H1 (cell line): ENCODE measurements at regions not wholly inside any gene's neighbourhood (a gene's known extent, or its start where the extent isn't known, plus 50 kb on each side); places are given as distances from the start of the nearest gene placed in this dataset.

Experiments
- CTCF ChIA-PET: fragments of 300-600 bp; sonication (Branson Sonifier 250); formaldehyde crosslinking; loops from one replicate; lab custom pipeline; 2021; ENCODE audit not compliant: partially characterized antibody; lab: Charles Lee
- POLR2A ChIA-PET: fragments of 300-600 bp; sonication (Branson Sonifier 250); formaldehyde crosslinking; loops from one replicate; lab custom pipeline; 2021; ENCODE audit warnings: inconsistent platforms; ENCODE audit not compliant: partially characterized antibody; lab: Charles Lee
- DNase-seq, 2 experiments: peaks; one replicate each; pipeline versions ENCODE4 v3.0.0 to v3.0.0-alpha.2; 2010 to 2022; ENCODE audit warnings: low spot score in 2 of 2, low read depth in 1 of 2, mixed read lengths in 1 of 2
- FAIRE-seq: peaks from 2 replicates; lab custom pipeline; 2011; peaks lifted over from hg19 to GRCh38; lab: Jason Lieb, UNC
- H2AFZ ChIP-seq: 2 replicates; pipeline ENCODE4 v1.8.1; 2012; ENCODE audit warnings: low read length, inconsistent platforms
- H2AK5ac ChIP-seq: 2 replicates; pipeline ENCODE4 v1.6.1; 2013; ENCODE audit warnings: low read depth, low read length
- H2BK120ac ChIP-seq: replicated peaks from 2 replicates; pipeline ENCODE3; 2013; ENCODE audit warnings: low read depth, low read length, inconsistent platforms
- H2BK12ac ChIP-seq: 2 replicates; pipeline ENCODE4 v1.6.1; 2013; ENCODE audit warnings: low read depth, low read length
- H2BK15ac ChIP-seq: 2 replicates; pipeline ENCODE4 v1.6.1; 2013; ENCODE audit warnings: low read length
- H2BK20ac ChIP-seq: 2 replicates; pipeline ENCODE4 v1.6.1; 2013; ENCODE audit warnings: low read length
- H2BK5ac ChIP-seq: 2 replicates; pipeline ENCODE4 v1.6.1; 2013; ENCODE audit warnings: low read depth, low read length
- H3K14ac ChIP-seq: 2 replicates; pipeline ENCODE4 v1.6.1; 2013; ENCODE audit warnings: inconsistent platforms; ENCODE audit not compliant: insufficient read length
- H3K18ac ChIP-seq: 2 replicates; pipeline ENCODE4 v1.6.1; 2013; ENCODE audit warnings: low read length; ENCODE audit errors: extremely low read depth
- H3K23ac ChIP-seq: 2 replicates; pipeline ENCODE4 v1.6.1; 2013; ENCODE audit warnings: inconsistent platforms; ENCODE audit not compliant: insufficient read length
- H3K23me2 ChIP-seq: 2 replicates; pipeline ENCODE4 v1.6.1; 2013; ENCODE audit warnings: low read depth, low read length
- H3K27ac ChIP-seq: 2 replicates; pipeline ENCODE4 v1.6.1; 2011; ENCODE audit warnings: low read depth, low read length, inconsistent platforms
- H3K27me3 ChIP-seq, 4 experiments: replicated peaks in 1 of 4; 1 replicate in 1 of 4; 2 replicates in 3 of 4; pipeline versions ENCODE4 v1.6.1 to v1.8.1; 2011 to 2013; ENCODE audit warnings: low read length in 3 of 4, mild to moderate bottlenecking in 3 of 4, inconsistent platforms in 2 of 4, mixed read lengths in 2 of 4, moderate library complexity in 1 of 4; ENCODE audit not compliant: control insufficient read depth in 3 of 4, insufficient read depth in 3 of 4; ENCODE audit errors: extremely low read depth in 1 of 4
- H3K36me3 ChIP-seq, 4 experiments: 2 replicates each; pipeline versions ENCODE4 v1.6.1 to v1.8.1; 2011 to 2013; ENCODE audit warnings: mild to moderate bottlenecking in 4 of 4, low read length in 3 of 4, moderate library complexity in 2 of 4, control low read depth in 1 of 4, inconsistent platforms in 1 of 4; ENCODE audit not compliant: insufficient read depth in 4 of 4, control insufficient read depth in 2 of 4
- H3K4ac ChIP-seq: replicated peaks from 2 replicates; pipeline ENCODE3; 2013; ENCODE audit warnings: low read length, low read depth, mixed read lengths, inconsistent platforms; ENCODE audit not compliant: insufficient read length
- H3K4me1 ChIP-seq, 4 experiments: replicated peaks in 1 of 4; 1 replicate in 1 of 4; 2 replicates in 3 of 4; pipeline versions ENCODE4 v1.6.1 to v1.8.1; 2011 to 2013; ENCODE audit warnings: low read length in 3 of 4, inconsistent platforms in 2 of 4, mixed read lengths in 1 of 4; ENCODE audit not compliant: insufficient read depth in 4 of 4, control insufficient read depth in 3 of 4
- H3K4me2 ChIP-seq, 2 experiments: 2 replicates each; pipeline versions ENCODE4 v1.6.1 to v1.8.1; 2011 to 2013; ENCODE audit warnings: low read depth in 2 of 2, low read length in 2 of 2, control low read depth in 1 of 2, inconsistent platforms in 1 of 2, mild to moderate bottlenecking in 1 of 2; ENCODE audit not compliant: insufficient read depth in 1 of 2
- H3K4me3 ChIP-seq, 4 experiments: fragments of 200-600, 300-600 bp in 1 of 4; sonication (generic), shearing (Covaris generic), sonication (Bioruptor Twin) in 1 of 4; 2 replicates each; pipeline versions ENCODE4 v1.5.1 to v1.8.1; 2011 to 2016; ENCODE audit warnings: low read length in 4 of 4, low read depth in 3 of 4, control low read depth in 2 of 4, inconsistent platforms in 2 of 4, mild to moderate bottlenecking in 2 of 4, mixed read lengths in 1 of 4, moderate library complexity in 1 of 4; ENCODE audit not compliant: insufficient read depth in 2 of 4; ENCODE audit errors: extremely low read depth in 1 of 4
- H3K56ac ChIP-seq: replicated peaks from 2 replicates; pipeline ENCODE3; 2013; ENCODE audit warnings: low read depth, mild to moderate bottlenecking, mixed read lengths, low read length, inconsistent platforms; ENCODE audit not compliant: insufficient read length
- H3K79me1 ChIP-seq: 2 replicates; pipeline ENCODE4 v1.6.1; 2013; ENCODE audit warnings: low read depth, low read length, control low read depth
- H3K79me2 ChIP-seq, 2 experiments: 2 replicates each; pipeline versions ENCODE4 v1.6.1 to v1.8.1; 2012 to 2013; ENCODE audit warnings: low read length in 2 of 2, mild to moderate bottlenecking in 2 of 2, inconsistent platforms in 1 of 2; ENCODE audit not compliant: insufficient read depth in 2 of 2, control insufficient read depth in 1 of 2
- H3K9ac ChIP-seq, 4 experiments: replicated peaks in 1 of 4; 1 replicate in 1 of 4; 2 replicates in 3 of 4; pipeline versions ENCODE4 v1.6.1 to v1.8.1; 2011 to 2013; ENCODE audit warnings: low read depth in 3 of 4, low read length in 3 of 4, control low read depth in 2 of 4, mild to moderate bottlenecking in 2 of 4, moderate library complexity in 2 of 4, inconsistent platforms in 1 of 4; ENCODE audit errors: extremely low read depth in 1 of 4
- H3K9me3 ChIP-seq, 2 experiments: 2 replicates each; pipeline versions ENCODE4 v1.6.1 to v1.8.1; 2012 to 2013; ENCODE audit warnings: mild to moderate bottlenecking in 2 of 2, moderate library complexity in 2 of 2, control low read depth in 1 of 2, inconsistent platforms in 1 of 2, low read depth in 1 of 2, low read length in 1 of 2, mixed read lengths in 1 of 2; ENCODE audit not compliant: insufficient read depth in 2 of 2
- H4K20me1 ChIP-seq, 2 experiments: replicated peaks in 1 of 2; 2 replicates each; pipeline versions ENCODE3 to v1.8.1; 2011 to 2013; ENCODE audit warnings: inconsistent platforms in 2 of 2, low read length in 2 of 2, mild to moderate bottlenecking in 1 of 2; ENCODE audit not compliant: insufficient read depth in 2 of 2, control insufficient read depth in 1 of 2
- H4K5ac ChIP-seq: 2 replicates; pipeline ENCODE4 v1.6.1; 2013; ENCODE audit warnings: low read length, low read depth, mixed read lengths, inconsistent platforms; ENCODE audit not compliant: insufficient read length
- H4K8ac ChIP-seq: 2 replicates; pipeline ENCODE4 v1.8.0; 2013; ENCODE audit warnings: mild to moderate bottlenecking, moderate library complexity, low read length, inconsistent platforms; ENCODE audit not compliant: insufficient read depth; ENCODE audit errors: extremely low read depth
- H4K91ac ChIP-seq: replicated peaks from 2 replicates; pipeline ENCODE3; 2013; ENCODE audit warnings: low read length, mixed read lengths, inconsistent platforms; ENCODE audit not compliant: insufficient read length
- EGR1 ChIP-seq: IDR thresholded peaks from 2 replicates; pipeline ENCODE4 v1.6.1; 2011; ENCODE audit warnings: low read depth, low read length, borderline replicate concordance
- NANOG ChIP-seq: IDR thresholded peaks from 2 replicates; pipeline ENCODE4 v1.6.1; 2011; ENCODE audit warnings: low read length, low read depth, mild to moderate bottlenecking, inconsistent platforms; ENCODE audit not compliant: insufficient read depth, poor library complexity, severe bottlenecking
- POLR2AphosphoS5 ChIP-seq: IDR thresholded peaks from 2 replicates; pipeline ENCODE4 v1.6.1; 2011; ENCODE audit warnings: low read depth, low read length
- POU5F1 ChIP-seq: IDR thresholded peaks from 2 replicates; pipeline ENCODE4 v1.6.1; 2011; ENCODE audit warnings: low read depth, mild to moderate bottlenecking, low read length, moderate library complexity
- ZNF274 ChIP-seq: IDR thresholded peaks from 2 replicates; pipeline ENCODE4 v1.7.0; 2012; ENCODE audit warnings: low read length, borderline replicate concordance; ENCODE audit errors: extremely low read depth
- WGBS, 2 experiments: shearing (Covaris generic) in 1 of 2; methylation state at CpG; one replicate each; pipeline versions ENCODE4 v1.1.6 to v1.1.7; 2013 to 2015; ENCODE audit warnings: low lambda C conversion rate in 2 of 2, mixed read lengths in 2 of 2, inconsistent platforms in 1 of 2, low coverage in 1 of 2, missing lambda C conversion rate in 1 of 2; ENCODE audit not compliant: insufficient replicate concordance in 2 of 2, insufficient coverage in 1 of 2, insufficient read length in 1 of 2; ENCODE audit errors: extremely low coverage in 1 of 2, missing lambda C conversion rate in 1 of 2; 5-methylcytosine and 5-hydroxymethylcytosine counted together

- ChIA-PET CTCF (interaction anchor here (0.9 to 1.0 kb wide), 2 partner anchors 53 to 458 kb away, joined by 3 read pairs; no protein-coding TSS in a partner anchor), POLR2A (interaction anchor here (1.2 kb wide), 1 partner anchor 446 kb away, joined by 3 read pairs; no protein-coding TSS in a partner anchor)
- no peak overlapping the region for H4K91ac ChIP-seq
These were observed 445.1 kb upstream of the TRIB2 start for GRCh38 chr2:12271589-12271984.

More at GRCh38 chr2:12271589-12271984, 445.1 kb upstream of the TRIB2 start:
- Histone ChIP-seq H3K79me2 (no peaks in the 10 kb centered on the region), H2AFZ (no peak overlapping the region), H3K18ac (no peak overlapping the region; the same call in 1 of the 2 replicates), H4K8ac (no peak overlapping the region), H3K14ac (no peak overlapping the region), H2AK5ac (no peak overlapping the region), H3K23ac (no peak overlapping the region), H3K9ac (no peak overlapping the region), H3K79me1 (no peaks in the 10 kb centered on the region), H3K4me2 (no peak overlapping the region), H3K56ac (no peak overlapping the region), H2BK120ac (no peak overlapping the region), H3K4ac (no peak overlapping the region), H3K4me1 (no peaks in the 10 kb centered on the region), H3K27ac (no peak overlapping the region), H4K20me1 (no peaks in the 10 kb centered on the region), H3K23me2 (no peaks in the 10 kb centered on the region), H3K9me3 (no peaks in the 10 kb centered on the region), H2BK15ac (no peak overlapping the region), H4K5ac (no peak overlapping the region), H3K4me3 (no peak overlapping the region), H3K27me3 (peaks cover 0 to 2% (median 0%) of the 10 kb centered on the region in 4 experiments; a peak in 1 of 7 replicates), H2BK12ac (no peak overlapping the region), H2BK20ac (no peak overlapping the region), H3K36me3 (no peaks in the 10 kb centered on the region), H2BK5ac (no peak overlapping the region)
- TF ChIP-seq EGR1 (no peak), ZNF274 (no peak), POLR2AphosphoS5 (no peak), NANOG (no peak), POU5F1 (no peak)
- no peak for FAIRE-seq
- 81% methylated on average over 1 of the region's 1 CpG; no CpG with 5 or more reads in 1 of the 2 experiments for WGBS, 2 experiments
- no peak for DNase-seq
